Liver (tissue), 3 donors: ENCODE measurements at regions not wholly inside any gene's neighbourhood (a gene's known extent, or its start where the extent isn't known, plus 50 kb on each side); places are given as distances from the start of the nearest gene placed in this dataset.

ENCODE experiments used
- CTCF ChIP-seq: fragments of 150-350 bp; IDR thresholded peaks from 2 replicates; pipeline ENCODE4 v1.5.1; 2017; ENCODE audit warnings: improper control_type of control experiment, low read depth, low read length; ENCODE audit not compliant: missing input control
- GABPA ChIP-seq, 2 donors: IDR thresholded peaks in 1 of 2; conservative IDR thresholded peaks in 1 of 2; 2 replicates each; pipeline ENCODE4 v1.6.1; 2016; ENCODE audit warnings: antibody characterized with exemption in 2 of 2, mild to moderate bottlenecking in 1 of 2, moderate library complexity in 1 of 2
- HNF4A ChIP-seq, 2 donors: conservative IDR thresholded peaks; 2 replicates each; pipeline ENCODE4 v1.6.1; 2016; ENCODE audit warnings: antibody characterized with exemption in 2 of 2, mild to moderate bottlenecking in 2 of 2
- JUND ChIP-seq, 2 donors: IDR thresholded peaks; 2 replicates each; pipeline ENCODE4 v1.6.1; 2016; ENCODE audit warnings: antibody characterized with exemption in 2 of 2
- MAX ChIP-seq: IDR thresholded peaks from 2 replicates; pipeline ENCODE4 v1.6.1; 2016; ENCODE audit warnings: antibody characterized with exemption
- NR2F2 ChIP-seq: IDR thresholded peaks from 2 replicates; pipeline ENCODE4 v1.6.1; 2016; ENCODE audit warnings: antibody characterized with exemption
- RAD21 ChIP-seq, 2 donors: IDR thresholded peaks; 2 replicates each; pipeline ENCODE4 v1.6.1; 2016; ENCODE audit warnings: antibody characterized with exemption in 2 of 2, mild to moderate bottlenecking in 2 of 2
- RXRA ChIP-seq, 2 donors: IDR thresholded peaks; 2 replicates each; pipeline ENCODE4 v1.6.1; 2017 to 2018; ENCODE audit warnings: antibody characterized with exemption in 2 of 2, mild to moderate bottlenecking in 1 of 2
- TAF1 ChIP-seq: conservative IDR thresholded peaks from 2 replicates; pipeline ENCODE4 v1.6.1; 2016; ENCODE audit warnings: antibody characterized with exemption, mild to moderate bottlenecking
- YY1 ChIP-seq: IDR thresholded peaks from 2 replicates; pipeline ENCODE4 v1.6.1; 2016; ENCODE audit warnings: antibody characterized with exemption, mild to moderate bottlenecking
- ZBTB33 ChIP-seq: IDR thresholded peaks from 2 replicates; pipeline ENCODE4 v1.6.1; 2016; ENCODE audit warnings: antibody characterized with exemption
- TF ChIP-seq, protein P1 (sequence below): IDR thresholded peaks from 2 replicates; pipeline ENCODE4 v1.6.1; 2016; ENCODE audit warnings: antibody characterized with exemption
- TF ChIP-seq, protein P2 (sequence below): IDR thresholded peaks from 2 replicates; pipeline ENCODE4 v1.6.1; 2016; ENCODE audit warnings: antibody characterized with exemption, mild to moderate bottlenecking
- donor health status: healthy.
- donor health status: healthy.

DNA sequence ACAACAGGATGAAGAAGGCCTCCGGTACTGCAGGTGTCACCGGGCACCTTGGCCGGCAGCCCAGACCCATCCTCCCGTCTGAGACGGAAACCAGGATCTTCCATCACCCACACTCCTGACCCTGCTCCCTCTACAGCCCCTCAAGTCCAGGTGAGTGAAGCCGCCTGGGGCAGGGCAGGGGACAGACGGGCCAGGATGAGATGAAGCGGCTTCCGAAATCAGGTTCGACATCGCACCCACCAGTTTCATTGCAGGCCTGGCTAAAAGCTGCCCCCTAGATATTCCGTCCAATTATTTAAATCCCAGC, 639.1 kb downstream of the TBC1D22A start:
- TF ChIP-seq TAF1 (no peak), JUND (IDR thresholded peaks at IDR 0.05) (no peak), ZBTB33 (no peak), RXRA (IDR thresholded peaks at IDR 0.05) (no peak), CTCF (no peak), MAX (no peak), HNF4A (conservative IDR thresholded peaks at IDR 0.05) (no peak), RAD21 (IDR thresholded peaks at IDR 0.05) (no peak), GABPA (IDR thresholded peaks at IDR 0.05 in 1 of 2, conservative IDR thresholded peaks at IDR 0.05 in 1 of 2) (no peak), NR2F2 (no peak), YY1 (no peak)
- TF ChIP-seq, protein P1, sequence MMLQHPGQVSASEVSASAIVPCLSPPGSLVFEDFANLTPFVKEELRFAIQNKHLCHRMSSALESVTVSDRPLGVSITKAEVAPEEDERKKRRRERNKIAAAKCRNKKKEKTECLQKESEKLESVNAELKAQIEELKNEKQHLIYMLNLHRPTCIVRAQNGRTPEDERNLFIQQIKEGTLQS = no peak
- TF ChIP-seq, protein P2, sequence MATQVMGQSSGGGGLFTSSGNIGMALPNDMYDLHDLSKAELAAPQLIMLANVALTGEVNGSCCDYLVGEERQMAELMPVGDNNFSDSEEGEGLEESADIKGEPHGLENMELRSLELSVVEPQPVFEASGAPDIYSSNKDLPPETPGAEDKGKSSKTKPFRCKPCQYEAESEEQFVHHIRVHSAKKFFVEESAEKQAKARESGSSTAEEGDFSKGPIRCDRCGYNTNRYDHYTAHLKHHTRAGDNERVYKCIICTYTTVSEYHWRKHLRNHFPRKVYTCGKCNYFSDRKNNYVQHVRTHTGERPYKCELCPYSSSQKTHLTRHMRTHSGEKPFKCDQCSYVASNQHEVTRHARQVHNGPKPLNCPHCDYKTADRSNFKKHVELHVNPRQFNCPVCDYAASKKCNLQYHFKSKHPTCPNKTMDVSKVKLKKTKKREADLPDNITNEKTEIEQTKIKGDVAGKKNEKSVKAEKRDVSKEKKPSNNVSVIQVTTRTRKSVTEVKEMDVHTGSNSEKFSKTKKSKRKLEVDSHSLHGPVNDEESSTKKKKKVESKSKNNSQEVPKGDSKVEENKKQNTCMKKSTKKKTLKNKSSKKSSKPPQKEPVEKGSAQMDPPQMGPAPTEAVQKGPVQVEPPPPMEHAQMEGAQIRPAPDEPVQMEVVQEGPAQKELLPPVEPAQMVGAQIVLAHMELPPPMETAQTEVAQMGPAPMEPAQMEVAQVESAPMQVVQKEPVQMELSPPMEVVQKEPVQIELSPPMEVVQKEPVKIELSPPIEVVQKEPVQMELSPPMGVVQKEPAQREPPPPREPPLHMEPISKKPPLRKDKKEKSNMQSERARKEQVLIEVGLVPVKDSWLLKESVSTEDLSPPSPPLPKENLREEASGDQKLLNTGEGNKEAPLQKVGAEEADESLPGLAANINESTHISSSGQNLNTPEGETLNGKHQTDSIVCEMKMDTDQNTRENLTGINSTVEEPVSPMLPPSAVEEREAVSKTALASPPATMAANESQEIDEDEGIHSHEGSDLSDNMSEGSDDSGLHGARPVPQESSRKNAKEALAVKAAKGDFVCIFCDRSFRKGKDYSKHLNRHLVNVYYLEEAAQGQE = no peak
